T-helper 2 cell treated with Interferon-gamma antibody and Interleukin-4, amounts not matched to agents 5 μg/mL and 100 μg/mL, for 36 hours (primary cell): ENCODE measurements at regions not wholly inside any gene's neighbourhood (a gene's known extent, or its start where the extent isn't known, plus 50 kb on each side); places are given as distances from the start of the nearest gene placed in this dataset.
A peak's percentile ranks its signal among the peaks of the same experiment; 100 is the strongest.

Experiments
- DNase-seq: peaks from one replicate; pipeline ENCODE4 v3.0.0; 2021; ENCODE audit warnings: low spot score
- H3K27ac Mint-ChIP-seq: one replicate; pipeline ENCODE4 v1.8.0; 2021; ENCODE audit warnings: mild to moderate bottlenecking, mixed read lengths
- H3K27me3 Mint-ChIP-seq: one replicate; pipeline ENCODE4 v1.8.0; 2021; ENCODE audit warnings: low read depth, mixed read lengths
- H3K36me3 Mint-ChIP-seq: one replicate; pipeline ENCODE4 v1.8.0; 2021; ENCODE audit warnings: low read depth, mixed read lengths
- H3K4me1 Mint-ChIP-seq: one replicate; pipeline ENCODE4 v1.8.0; 2021; ENCODE audit warnings: low read depth, mixed read lengths
- H3K4me3 Mint-ChIP-seq: one replicate; pipeline ENCODE4 v1.8.0; 2022; ENCODE audit warnings: mild to moderate bottlenecking, moderate library complexity, mixed read lengths
- H3K9me3 Mint-ChIP-seq: one replicate; pipeline ENCODE4 v1.8.0; 2021; ENCODE audit warnings: mixed read lengths

DNA sequence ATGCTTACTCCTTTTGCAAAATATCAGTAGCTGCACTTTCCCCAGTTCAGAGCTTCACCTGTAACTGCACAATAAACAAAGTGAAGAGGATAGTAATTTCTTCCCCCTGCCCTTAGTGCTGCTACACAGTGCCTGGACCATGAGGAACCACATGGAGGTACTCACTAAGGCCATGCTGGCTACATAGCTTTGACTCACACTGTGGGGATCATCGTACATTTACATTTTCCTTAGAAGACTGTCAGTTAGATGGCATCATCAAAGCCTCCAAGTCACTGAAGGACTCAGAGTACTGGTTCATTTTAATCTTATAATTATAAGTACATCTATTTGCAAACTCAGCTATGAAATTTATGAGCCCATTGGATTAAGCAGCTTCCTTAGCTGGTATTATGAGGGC lies 1416.5 kb upstream of the CELF4 start:
- Mint-ChIP-seq H3K27me3 (no peaks in the 10 kb centered on the region), H3K4me3 (no peak overlapping the region), H3K36me3 (no peaks in the 10 kb centered on the region), H3K4me1 (no peaks in the 10 kb centered on the region), H3K9me3 (no peaks in the 10 kb centered on the region), H3K27ac (no peak overlapping the region)
- DNase-seq: no peak

DNA sequence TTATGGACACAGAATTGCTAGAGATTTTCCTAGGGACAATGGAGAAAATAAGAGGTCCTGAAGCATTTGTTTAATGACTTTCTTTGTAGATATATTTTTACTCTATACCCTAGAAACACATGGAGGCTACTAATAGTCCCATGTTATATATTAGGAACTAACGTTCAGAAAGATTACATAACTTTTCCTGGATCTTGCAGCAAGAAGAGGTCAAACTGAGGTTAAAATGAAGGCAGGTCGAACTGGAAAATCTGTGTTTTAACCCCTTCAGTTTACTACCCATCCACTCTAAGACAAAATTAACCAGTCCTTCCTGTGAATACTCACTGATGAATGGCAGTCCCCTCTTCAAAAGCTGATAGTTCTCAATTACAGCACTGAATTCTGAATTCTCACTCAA lies 1415.8 kb upstream of the CELF4 start:
- Mint-ChIP-seq H3K36me3 (no peaks in the 10 kb centered on the region), H3K27ac (no peak overlapping the region)

DNA sequence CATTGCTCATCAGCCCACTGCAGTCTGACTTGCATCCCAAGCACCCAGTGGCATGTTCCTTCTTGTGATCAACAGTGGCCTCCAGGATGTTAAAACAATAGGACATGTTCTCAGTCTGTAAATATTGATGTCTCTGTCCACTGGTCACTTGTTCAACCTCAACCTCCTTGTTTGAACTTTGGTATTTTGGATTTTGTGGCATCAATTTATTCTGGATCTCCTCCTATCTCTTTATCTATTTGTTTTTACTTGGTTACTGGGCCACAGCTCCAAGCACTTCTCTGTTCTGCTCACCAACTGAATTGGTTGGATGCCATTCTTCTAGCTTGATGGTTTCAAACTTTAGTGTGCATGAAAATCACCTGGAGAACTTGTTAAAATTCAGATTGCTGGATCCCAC lies 1414.8 kb upstream of the CELF4 start:
- Mint-ChIP-seq H3K36me3 (no peaks in the 10 kb centered on the region), H3K27ac (no peak overlapping the region), H3K9me3 (no peaks in the 10 kb centered on the region), H3K27me3 (no peaks in the 10 kb centered on the region), H3K4me3 (no peak overlapping the region), H3K4me1 (no peaks in the 10 kb centered on the region)
- no peak for DNase-seq

More for the DNA sequence above, 1415.8 kb upstream of the CELF4 start:
- Mint-ChIP-seq H3K9me3 (no peaks in the 10 kb centered on the region), H3K4me1 (no peaks in the 10 kb centered on the region), H3K27me3 (no peaks in the 10 kb centered on the region), H3K4me3 (no peak overlapping the region)
- no peak for DNase-seq

DNA sequence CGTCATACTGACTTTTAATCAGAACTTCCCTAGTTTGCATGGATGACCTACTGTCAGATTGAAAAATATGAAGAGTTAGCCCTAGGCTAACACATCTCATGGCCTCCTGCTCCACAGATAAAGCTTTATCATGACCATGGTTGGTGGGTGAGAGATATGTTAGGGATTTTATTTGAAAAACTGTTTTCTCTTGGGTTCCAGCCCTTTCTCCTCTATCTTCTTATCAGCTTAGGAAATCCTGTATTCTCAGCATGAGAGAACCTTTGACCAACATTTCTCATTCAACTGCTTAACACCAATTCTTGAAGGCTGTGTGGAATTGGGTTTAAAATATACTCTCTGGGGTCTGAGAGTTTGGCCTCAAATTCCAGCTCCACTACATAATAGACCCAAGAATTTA lies 1407.0 kb upstream of the CELF4 start:
- H3K4me3 Mint-ChIP-seq: no peak overlapping the region
- peaks cover 2% of the 10 kb centered on the region for H3K4me1 Mint-ChIP-seq
- H3K9me3 Mint-ChIP-seq: no peaks in the 10 kb centered on the region
- DNase-seq: no peak
- no peaks in the 10 kb centered on the region for H3K27me3 Mint-ChIP-seq
- H3K27ac Mint-ChIP-seq: no peak overlapping the region
- H3K36me3 Mint-ChIP-seq: no peaks in the 10 kb centered on the region

DNA sequence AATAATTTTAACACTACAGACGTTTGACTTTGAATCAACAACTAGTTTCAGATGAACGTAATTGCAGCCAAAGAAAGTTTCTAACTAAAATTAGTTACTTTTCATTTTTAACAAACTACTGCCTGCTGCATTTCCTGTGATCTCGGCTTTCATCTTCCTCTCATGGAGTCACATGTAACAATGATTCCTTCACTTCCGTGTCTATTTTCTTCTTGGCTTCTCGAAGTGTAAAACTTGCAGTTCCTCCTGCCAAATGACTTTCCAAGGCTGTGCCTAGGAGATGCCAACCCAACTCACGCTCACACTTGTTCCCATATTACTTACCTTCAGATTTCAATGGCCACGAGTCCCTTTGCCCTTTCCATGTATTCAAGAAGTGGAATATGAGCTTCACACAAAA lies 1406.3 kb upstream of the CELF4 start:
- Mint-ChIP-seq H3K36me3 (no peaks in the 10 kb centered on the region), H3K9me3 (no peaks in the 10 kb centered on the region), H3K4me3 (no peak overlapping the region), H3K27me3 (no peaks in the 10 kb centered on the region), H3K4me1 (peaks cover 2% of the 10 kb centered on the region), H3K27ac (no peak overlapping the region)
- DNase-seq: no peak

DNA sequence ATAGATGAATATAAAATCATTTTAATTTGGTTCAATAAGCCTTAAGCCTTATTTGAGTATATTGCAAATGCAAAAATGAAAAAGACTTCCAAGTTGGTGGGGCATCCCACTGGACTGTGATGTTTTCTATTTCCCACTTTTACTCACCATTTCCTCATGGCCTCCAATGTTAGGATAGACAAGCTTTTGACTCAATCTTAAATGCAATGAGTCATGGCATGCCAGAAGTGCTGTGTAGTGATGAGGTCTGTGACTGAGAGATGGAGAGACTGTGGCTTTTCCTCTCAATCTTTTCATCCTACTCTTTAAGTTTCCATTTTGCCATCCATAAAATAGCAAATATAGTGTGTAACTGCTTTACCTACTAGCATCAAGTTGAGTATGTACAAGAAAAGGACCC lies 1401.2 kb upstream of the CELF4 start:
- Mint-ChIP-seq H3K27me3 (no peaks in the 10 kb centered on the region), H3K4me1 (no peaks in the 10 kb centered on the region), H3K27ac (no peak overlapping the region), H3K36me3 (no peaks in the 10 kb centered on the region), H3K9me3 (no peaks in the 10 kb centered on the region), H3K4me3 (no peak overlapping the region)
- no peak for DNase-seq

DNA sequence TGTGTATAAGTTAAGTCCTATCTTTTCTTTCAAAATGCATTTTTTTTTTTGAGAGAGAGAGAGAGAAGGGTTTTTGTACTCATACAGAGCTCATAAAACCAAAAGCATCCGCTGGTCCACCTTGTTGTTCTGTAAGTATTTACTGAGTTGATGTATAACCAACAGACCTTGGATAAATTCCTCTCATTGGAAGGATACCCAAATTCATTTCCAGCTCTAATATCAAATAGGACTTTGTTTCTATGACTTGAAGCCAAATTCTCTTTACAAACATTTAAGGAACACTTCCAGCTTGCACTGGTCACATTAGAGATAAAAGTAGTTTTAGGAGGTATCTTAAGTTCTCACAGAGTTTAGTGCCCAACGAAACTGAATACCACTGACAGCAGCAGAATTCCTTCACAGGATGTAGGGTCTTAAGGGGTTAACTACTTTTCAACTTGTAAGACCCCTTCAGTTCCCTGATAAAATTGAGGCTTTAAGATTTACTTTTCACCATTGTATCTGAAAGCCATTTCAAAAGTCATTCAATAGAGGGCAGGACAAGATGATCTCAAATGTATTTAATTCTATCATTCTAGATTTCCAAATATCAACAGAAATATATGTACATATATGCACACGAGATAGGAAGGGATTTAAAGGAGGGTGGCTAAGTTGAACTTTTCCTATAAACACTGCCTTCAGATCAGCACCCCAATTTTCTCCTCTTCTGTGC lies 1398.5 kb upstream of the CELF4 start:
- no peaks in the 10 kb centered on the region for H3K9me3 Mint-ChIP-seq
- H3K36me3 Mint-ChIP-seq: no peaks in the 10 kb centered on the region
- no peaks in the 10 kb centered on the region for H3K27me3 Mint-ChIP-seq
- H3K4me1 Mint-ChIP-seq: no peaks in the 10 kb centered on the region
- no peak overlapping the region for H3K4me3 Mint-ChIP-seq
- H3K27ac Mint-ChIP-seq: no peak overlapping the region
- DNase-seq: no peak

DNA sequence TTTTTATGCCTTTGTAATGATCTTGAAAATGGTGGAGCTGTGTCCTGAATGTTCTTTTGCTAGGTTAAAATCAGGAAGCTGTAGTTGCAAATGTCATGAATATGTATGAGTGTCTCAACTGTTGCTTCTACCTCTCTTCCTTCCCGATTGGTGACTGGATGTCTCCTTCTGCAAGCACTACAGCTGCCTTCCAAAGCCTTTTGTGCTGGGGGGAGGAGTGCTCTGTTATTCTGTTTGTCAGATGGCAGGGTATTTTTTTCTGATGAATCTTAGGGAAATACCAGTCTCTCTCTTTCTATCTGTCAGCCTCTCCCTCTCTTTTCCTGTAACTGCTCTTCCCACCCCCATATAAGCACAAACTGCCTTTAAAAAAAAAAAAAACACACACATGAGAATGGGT lies 1396.3 kb upstream of the CELF4 start:
- no peaks in the 10 kb centered on the region for H3K27me3 Mint-ChIP-seq
- no peak for DNase-seq
- H3K27ac Mint-ChIP-seq: no peak overlapping the region
- H3K4me3 Mint-ChIP-seq: no peak overlapping the region
- H3K4me1 Mint-ChIP-seq: no peaks in the 10 kb centered on the region
- no peaks in the 10 kb centered on the region for H3K9me3 Mint-ChIP-seq
- no peaks in the 10 kb centered on the region for H3K36me3 Mint-ChIP-seq

DNA sequence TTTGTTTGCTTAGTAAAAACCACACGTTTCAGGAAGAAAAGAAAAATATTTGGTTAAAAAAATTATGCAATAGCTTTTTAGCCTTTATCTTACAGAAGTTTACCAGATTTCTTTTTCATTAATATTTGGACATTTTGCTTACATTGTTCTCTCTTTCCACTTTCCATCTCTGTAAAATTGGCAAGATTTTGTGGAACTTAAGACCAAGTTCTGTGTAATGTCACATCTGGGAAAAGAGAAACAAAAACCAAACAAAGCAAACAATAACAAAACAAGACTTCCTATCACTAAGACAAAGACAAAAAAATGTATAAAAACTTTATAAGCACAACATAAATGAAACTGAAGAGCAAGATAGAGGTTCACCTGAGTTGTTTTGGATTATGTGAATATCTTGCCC lies 1392.1 kb upstream of the CELF4 start:
- no peaks in the 10 kb centered on the region for H3K36me3 Mint-ChIP-seq
- no peak for DNase-seq
- no peak overlapping the region for H3K4me3 Mint-ChIP-seq
- H3K27me3 Mint-ChIP-seq: no peaks in the 10 kb centered on the region
- no peak overlapping the region for H3K27ac Mint-ChIP-seq
- H3K4me1 Mint-ChIP-seq: peaks cover 2% of the 10 kb centered on the region
- H3K9me3 Mint-ChIP-seq: no peaks in the 10 kb centered on the region

DNA sequence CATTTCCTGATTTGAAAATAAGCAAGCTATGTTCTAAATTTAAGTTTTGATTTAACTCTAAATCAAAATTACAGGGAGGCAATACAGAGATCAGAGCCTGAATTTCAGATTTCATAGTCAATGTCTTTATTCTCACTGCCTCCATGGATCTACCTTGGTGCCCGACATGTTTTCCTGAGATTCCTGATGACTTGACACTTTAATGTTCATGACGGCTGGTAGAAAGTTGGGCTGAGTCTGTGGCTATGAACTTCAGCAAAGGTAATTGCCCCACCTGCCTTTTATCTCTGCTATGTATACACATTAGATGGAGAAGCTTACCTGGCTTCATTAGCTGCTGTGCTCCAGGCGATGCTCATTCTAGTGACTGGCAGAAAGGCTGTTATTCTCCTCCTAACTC lies 1390.5 kb upstream of the CELF4 start:
- Mint-ChIP-seq H3K9me3 (no peaks in the 10 kb centered on the region), H3K27me3 (no peaks in the 10 kb centered on the region), H3K36me3 (no peaks in the 10 kb centered on the region), H3K27ac (no peak overlapping the region), H3K4me1 (peaks cover 2% of the 10 kb centered on the region), H3K4me3 (no peak overlapping the region)
- no peak for DNase-seq

DNA sequence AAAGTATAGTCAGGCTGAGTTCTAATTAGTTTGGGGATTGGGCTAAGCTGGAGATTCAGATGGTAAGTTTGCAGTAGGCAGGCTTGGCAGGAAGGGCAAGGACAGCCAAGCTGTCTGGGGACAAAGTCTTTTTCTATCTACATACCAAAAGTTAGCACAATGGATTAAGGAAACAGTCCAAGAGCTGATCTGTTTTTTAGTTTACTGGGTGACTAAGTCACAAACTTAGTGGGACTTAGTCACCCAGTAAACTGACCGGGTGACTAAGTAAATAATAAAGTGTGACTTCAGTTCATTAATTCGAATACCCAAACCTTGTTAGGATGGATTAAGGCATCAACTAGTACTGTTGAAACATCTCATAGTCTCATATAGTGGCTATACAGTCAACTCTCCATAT lies 1386.0 kb upstream of the CELF4 start:
- Mint-ChIP-seq H3K9me3 (no peaks in the 10 kb centered on the region), H3K4me1 (peaks cover 2% of the 10 kb centered on the region), H3K36me3 (no peaks in the 10 kb centered on the region), H3K4me3 (no peak overlapping the region), H3K27me3 (no peaks in the 10 kb centered on the region), H3K27ac (no peak overlapping the region)
- no peak for DNase-seq

DNA sequence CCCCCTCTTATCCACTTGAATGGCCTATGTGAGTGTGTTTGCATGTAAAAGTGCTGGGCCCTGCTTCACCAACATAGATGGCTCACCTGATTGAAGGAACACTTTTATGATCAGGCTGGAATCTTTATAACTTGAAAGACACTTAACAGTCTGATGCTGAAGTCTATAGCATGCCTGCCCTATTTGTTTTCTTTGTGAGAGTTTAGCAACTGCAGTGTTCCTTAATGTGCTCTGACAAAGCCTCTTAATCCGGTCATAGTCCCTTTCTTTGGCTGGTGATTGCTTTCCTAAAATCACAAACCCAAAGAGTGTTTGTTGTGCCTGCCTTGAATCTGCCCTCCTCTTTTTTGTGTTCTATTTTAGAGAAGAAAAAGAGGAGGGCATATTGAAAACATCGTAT lies 1382.8 kb upstream of the CELF4 start:
- Mint-ChIP-seq H3K9me3 (no peaks in the 10 kb centered on the region), H3K27ac (no peak overlapping the region), H3K4me1 (no peaks in the 10 kb centered on the region), H3K4me3 (no peak overlapping the region), H3K36me3 (no peaks in the 10 kb centered on the region), H3K27me3 (no peaks in the 10 kb centered on the region)
- DNase-seq: no peak

DNA sequence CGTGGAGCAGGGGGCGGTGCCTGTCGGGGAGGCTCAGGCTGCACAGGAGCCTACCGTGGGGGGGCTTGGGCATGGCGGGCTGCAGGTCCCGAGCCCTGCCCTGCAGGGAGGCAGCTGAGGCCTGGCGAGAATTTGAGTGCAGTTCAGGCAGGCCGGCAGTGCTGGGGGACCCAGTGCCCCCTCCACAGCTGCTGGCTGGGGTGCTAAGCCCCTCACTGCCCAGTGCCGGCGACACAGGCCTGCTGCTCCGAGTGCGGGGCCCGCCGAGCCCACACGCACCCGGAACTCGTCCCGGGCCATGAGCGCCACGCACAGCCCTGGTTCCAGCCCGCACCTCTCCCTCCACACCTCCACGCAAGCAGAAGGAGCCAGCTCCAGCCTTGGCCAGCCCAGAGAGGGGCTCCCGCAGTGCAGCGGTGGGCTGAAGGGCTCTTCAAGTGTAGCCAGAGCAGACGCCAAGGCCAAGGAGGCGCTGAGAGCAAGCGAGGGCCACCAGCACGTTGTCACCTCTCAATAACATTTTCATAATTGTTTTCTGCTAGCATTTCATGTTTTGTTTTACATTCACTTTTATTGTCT lies 1378.9 kb upstream of the CELF4 start:
- Mint-ChIP-seq H3K27me3 (peaks cover 3% of the 10 kb centered on the region), H3K36me3 (peaks cover 14% of the 10 kb centered on the region), H3K27ac (no peak overlapping the region), H3K9me3 (peaks cover 25% of the 10 kb centered on the region), H3K4me1 (peaks cover 18% of the 10 kb centered on the region), H3K4me3 (no peak overlapping the region)
- DNase-seq: no peak

DNA sequence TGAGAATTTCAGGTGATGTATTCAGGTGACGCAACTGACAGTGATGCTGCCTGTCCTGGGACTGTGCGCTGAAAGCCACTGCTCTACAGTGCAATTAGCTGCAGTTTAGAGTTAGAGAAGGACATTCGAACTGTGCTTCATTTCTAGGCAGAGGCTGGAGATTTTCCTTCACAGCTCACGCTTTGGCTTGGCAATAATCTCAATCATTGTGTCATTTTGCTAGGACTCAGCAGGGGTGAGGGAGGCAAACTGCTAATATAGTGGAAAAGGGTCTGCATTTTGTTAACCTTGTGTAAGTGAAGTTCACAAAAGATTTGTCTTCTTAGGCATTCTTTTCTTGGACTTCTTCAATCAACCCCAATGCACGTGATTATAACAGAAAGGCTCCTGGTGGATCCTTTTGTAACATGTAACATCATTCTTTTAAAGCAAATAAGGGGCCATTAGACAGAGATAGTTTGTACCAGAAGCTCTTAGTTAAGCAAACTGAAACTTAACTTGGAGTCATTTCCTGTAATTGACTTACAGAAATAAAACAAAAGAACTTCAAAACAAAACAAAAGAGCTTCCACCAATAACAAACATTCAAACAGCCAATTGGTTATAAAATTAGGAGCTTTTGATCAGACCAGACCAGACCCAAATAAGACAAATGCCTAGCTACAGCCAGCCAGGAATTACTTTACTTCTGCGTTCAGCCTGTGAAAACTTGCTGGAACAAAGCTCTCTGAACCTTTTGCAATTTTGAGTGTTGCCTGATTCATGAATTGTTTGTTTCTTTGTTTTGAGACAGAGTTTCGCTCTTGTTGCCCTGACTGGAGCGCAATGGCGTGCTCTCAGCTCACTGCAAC lies 1376.3 kb upstream of the CELF4 start:
- no peak for DNase-seq
- peaks cover 3% of the 10 kb centered on the region for H3K27me3 Mint-ChIP-seq
- H3K27ac Mint-ChIP-seq: peak overlapping the region; percentile 94
- H3K36me3 Mint-ChIP-seq: peaks cover 14% of the 10 kb centered on the region
- peaks cover 25% of the 10 kb centered on the region for H3K9me3 Mint-ChIP-seq
- H3K4me3 Mint-ChIP-seq: peak overlapping the region; percentile 77
- peaks cover 18% of the 10 kb centered on the region for H3K4me1 Mint-ChIP-seq
